ENCODE measurements at regions not wholly inside any gene's neighbourhood (a gene's known extent, or its start where the extent isn't known, plus 50 kb on each side); places are given as distances from the start of the nearest gene placed in this dataset.

- no peak for DNase-seq (ENCODE audit: low read depth)
- H3K4me3 ChIP-seq (ENCODE audit: low read length) = no peak overlapping the region
- TF ChIP-seq, protein P1, sequence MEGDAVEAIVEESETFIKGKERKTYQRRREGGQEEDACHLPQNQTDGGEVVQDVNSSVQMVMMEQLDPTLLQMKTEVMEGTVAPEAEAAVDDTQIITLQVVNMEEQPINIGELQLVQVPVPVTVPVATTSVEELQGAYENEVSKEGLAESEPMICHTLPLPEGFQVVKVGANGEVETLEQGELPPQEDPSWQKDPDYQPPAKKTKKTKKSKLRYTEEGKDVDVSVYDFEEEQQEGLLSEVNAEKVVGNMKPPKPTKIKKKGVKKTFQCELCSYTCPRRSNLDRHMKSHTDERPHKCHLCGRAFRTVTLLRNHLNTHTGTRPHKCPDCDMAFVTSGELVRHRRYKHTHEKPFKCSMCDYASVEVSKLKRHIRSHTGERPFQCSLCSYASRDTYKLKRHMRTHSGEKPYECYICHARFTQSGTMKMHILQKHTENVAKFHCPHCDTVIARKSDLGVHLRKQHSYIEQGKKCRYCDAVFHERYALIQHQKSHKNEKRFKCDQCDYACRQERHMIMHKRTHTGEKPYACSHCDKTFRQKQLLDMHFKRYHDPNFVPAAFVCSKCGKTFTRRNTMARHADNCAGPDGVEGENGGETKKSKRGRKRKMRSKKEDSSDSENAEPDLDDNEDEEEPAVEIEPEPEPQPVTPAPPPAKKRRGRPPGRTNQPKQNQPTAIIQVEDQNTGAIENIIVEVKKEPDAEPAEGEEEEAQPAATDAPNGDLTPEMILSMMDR (conservative IDR thresholded peaks at IDR 0.05; ENCODE audit: low read depth, low read length) = no peak
These were observed 50.7 kb upstream of the OR4E1 start for GRCh38 chr14:21724090-21724973.

- DNase-seq (ENCODE audit: low read depth) = no peak
- TF ChIP-seq, protein P1 (conservative IDR thresholded peaks at IDR 0.05; ENCODE audit: low read depth, low read length) = peak; percentile 39
- H3K4me3 ChIP-seq (ENCODE audit: low read length) = no peak overlapping the region
These were observed 49.9 kb upstream of the OR4E1 start for GRCh38 chr14:21723431-21724045.

All from retinal pigment epithelial cell (primary cell).